PC-3 (cell line): ENCODE measurements at regions not wholly inside any gene's neighbourhood (a gene's known extent, or its start where the extent isn't known, plus 50 kb on each side); places are given as distances from the start of the nearest gene placed in this dataset.
"Not testable (repeated sequence)": the region's sequence is repeated elsewhere in the genome, so short reads cannot be mapped to it uniquely, and the experiment has no call there.

Source experiments
- ATAC-seq: fragments of 200-7000 bp; cut with Tn5 transposase; 2 replicates; pipeline ENCODE4 v1.9.1; 2020; ENCODE audit warnings: mild to moderate bottlenecking, moderate library complexity
- BruUV-seq: library from RNA; stranded (reverse); fragments of 400-500 nt; replicated peaks from 2 replicates; lab custom pipeline; 2021; lab: Mats Ljungman, UMichigan
- CTCF ChIA-PET: fragments of 300-600 bp; sonication (Branson Sonifier 250); formaldehyde crosslinking; loops from one replicate; lab custom pipeline; 2022; ENCODE audit warnings: antibody characterized with exemption; lab: Charles Lee
- POLR2A ChIA-PET: fragments of 300-600 bp; sonication (Branson Sonifier 250); formaldehyde crosslinking; loops from one replicate; lab custom pipeline; 2022; ENCODE audit warnings: antibody characterized with exemption; ENCODE audit not compliant: unreplicated experiment; lab: Charles Lee
- DNase-seq: peaks from one replicate; pipeline ENCODE4 v3.0.0-alpha.2; 2015
- H2AFZ ChIP-seq: fragments of 300-600 bp; sonication (generic); 2 replicates; pipeline ENCODE4 v1.6.0; 2016; ENCODE audit warnings: antibody characterized with exemption, low read length
- H3F3A ChIP-seq: fragments of 300-600 bp; sonication (generic); one replicate; pipeline ENCODE4 v1.6.0; 2017; ENCODE audit warnings: antibody characterized with exemption, low read length, control low read depth, mild to moderate bottlenecking; ENCODE audit not compliant: unreplicated experiment
- H3K27ac ChIP-seq: fragments of 300-600 bp; sonication (generic); 2 replicates; pipeline ENCODE4 v1.5.1; 2016; ENCODE audit warnings: mild to moderate bottlenecking, low read length
- H3K27me3 ChIP-seq: fragments of 300-600 bp; sonication (generic); 2 replicates; pipeline ENCODE4 v1.6.1; 2016; ENCODE audit warnings: low read length, mixed read lengths
- H3K36me3 ChIP-seq: fragments of 300-600 bp; sonication (generic); 2 replicates; pipeline ENCODE4 v1.6.1; 2016; ENCODE audit warnings: low read depth, mixed run types, low read length, mixed read lengths
- H3K4me1 ChIP-seq: fragments of 300-600 bp; sonication (generic); 2 replicates; pipeline ENCODE4 v1.5.1; 2016; ENCODE audit warnings: low read length; ENCODE audit not compliant: insufficient read depth
- H3K4me2 ChIP-seq: fragments of 300-600 bp; sonication (generic); 2 replicates; pipeline ENCODE4 v1.6.0; 2016; ENCODE audit warnings: low read length
- H3K4me3 ChIP-seq: fragments of 300-600 bp; sonication (generic); 2 replicates; pipeline ENCODE4 v1.5.1; 2016; ENCODE audit warnings: mild to moderate bottlenecking, low read length, mixed read lengths
- H3K79me2 ChIP-seq: fragments of 300-600 bp; sonication (generic); 2 replicates; pipeline ENCODE4 v1.6.1; 2017; ENCODE audit warnings: low read length, mixed read lengths
- H3K9ac ChIP-seq: fragments of 300-600 bp; sonication (generic); 2 replicates; pipeline ENCODE4 v1.6.0; 2016; ENCODE audit warnings: mild to moderate bottlenecking, low read length
- H3K9me2 ChIP-seq: fragments of 300-600 bp; sonication (generic); replicated peaks from 2 replicates; pipeline ENCODE4 v1.6.1; 2016; ENCODE audit warnings: mixed run types, low read length, mixed read lengths
- H3K9me3 ChIP-seq: fragments of 300-600 bp; sonication (generic); 2 replicates; pipeline ENCODE4 v1.6.1; 2016; ENCODE audit warnings: low read length, mixed read lengths
- H4K20me1 ChIP-seq: fragments of 300-600 bp; sonication (generic); 2 replicates; pipeline ENCODE4 v1.6.1; 2016; ENCODE audit warnings: low read length, mixed read lengths
- EZH2 ChIP-seq: fragments of 300-600 bp; sonication (generic); IDR thresholded peaks from one replicate; pipeline ENCODE4 v1.6.1; 2017; ENCODE audit warnings: antibody characterized with exemption, mild to moderate bottlenecking, low read length; ENCODE audit not compliant: unreplicated experiment
- EZH2phosphoT487 ChIP-seq: fragments of 300-600 bp; sonication (generic); IDR thresholded peaks from 2 replicates; pipeline ENCODE4 v1.6.1; 2018; ENCODE audit warnings: mild to moderate bottlenecking, antibody characterized with exemption, low read length, borderline replicate concordance
- intact Hi-C: fragments of 100-400 bp; cut with micrococcal nuclease; formaldehyde crosslinking; loops from 2 replicates; pipeline ENCODE4 v1.9.0; 2023
- TF ChIP-seq, protein P1 (sequence below): fragments of 300-600 bp; sonication (generic); conservative IDR thresholded peaks from 2 replicates; pipeline ENCODE4 v1.5.1; 2017; ENCODE audit warnings: antibody characterized with exemption, low read depth, mild to moderate bottlenecking, low read length

DNA sequence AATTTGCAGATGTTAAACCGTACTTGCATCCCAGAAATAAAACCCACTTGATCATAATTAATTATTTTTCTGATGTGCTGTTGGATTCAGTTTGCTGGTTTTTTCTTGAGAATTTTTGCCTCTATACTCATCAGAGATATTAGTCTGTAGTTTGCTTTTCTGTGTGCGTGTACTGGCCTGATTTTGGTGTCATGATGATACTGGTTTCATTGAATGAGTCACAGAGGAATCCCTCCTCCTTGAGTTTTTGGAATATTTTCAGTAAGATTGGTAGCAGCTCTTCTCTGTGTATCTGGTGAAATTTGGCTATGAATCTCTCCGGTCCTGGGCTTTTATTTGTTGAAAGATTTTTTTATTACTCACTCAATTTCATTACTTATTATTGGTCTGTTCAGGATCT lies 100.4 kb upstream of the PMCH start:
- no TSS peak for BruUV-seq
- no peak for ATAC-seq
- H3K4me1 ChIP-seq: no peaks in the 10 kb centered on the region
- no peak overlapping the region for H2AFZ ChIP-seq
- ChIA-PET POLR2A (no interaction called here), CTCF (no interaction called here)
- H3K36me3 ChIP-seq: no peaks in the 10 kb centered on the region
- intact Hi-C loops: no loop called here
- DNase-seq: no peak
- no peak for TF ChIP-seq EZH2
- H3F3A ChIP-seq: no peaks in the 10 kb centered on the region
- no peak overlapping the region for H3K4me3 ChIP-seq
- H3K9ac ChIP-seq: no peak overlapping the region
- 0 out of 2 replicates have a peak, but pooled peaks cover 6% of the 10 kb centered on the region for H3K9me3 ChIP-seq
- no peaks in the 10 kb centered on the region for H3K27me3 ChIP-seq
- no peaks in the 10 kb centered on the region for H3K79me2 ChIP-seq
- H3K9me2 ChIP-seq: no peaks in the 10 kb centered on the region
- H4K20me1 ChIP-seq: no peaks in the 10 kb centered on the region
- H3K27ac ChIP-seq: no peak overlapping the region
- H3K4me2 ChIP-seq: no peak overlapping the region

DNA sequence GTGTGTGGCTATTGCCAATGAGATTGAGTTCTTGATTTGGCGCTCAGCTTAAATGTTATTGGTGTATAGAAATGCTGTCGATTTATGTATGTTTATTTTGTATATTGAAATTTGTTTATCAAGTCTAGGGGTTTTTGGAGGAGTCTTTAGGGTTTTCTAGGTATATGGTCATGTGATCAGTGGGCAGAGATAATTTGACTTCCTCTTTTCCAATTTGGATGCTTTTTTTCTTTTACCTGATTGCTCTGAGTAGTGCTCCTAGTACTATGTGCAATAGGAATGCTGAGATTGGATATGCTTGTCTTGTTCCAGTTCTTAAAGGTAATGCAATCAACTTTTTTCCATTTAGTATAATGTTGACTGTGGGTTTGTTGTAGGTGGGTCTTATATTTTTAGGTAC lies 99.8 kb upstream of the PMCH start:
- ATAC-seq (no peak), DNase-seq (no peak)
- Histone ChIP-seq H3K4me1 (no peaks in the 10 kb centered on the region), H3K36me3 (no peaks in the 10 kb centered on the region), H2AFZ (no peak overlapping the region), H3K4me3 (no peak overlapping the region), H3K79me2 (no peaks in the 10 kb centered on the region), H3K4me2 (no peak overlapping the region), H3K27ac (no peak overlapping the region), H3K9ac (no peak overlapping the region), H3K9me2 (no peaks in the 10 kb centered on the region), H3K27me3 (no peaks in the 10 kb centered on the region), H4K20me1 (no peaks in the 10 kb centered on the region), H3F3A (no peaks in the 10 kb centered on the region), H3K9me3 (0 out of 2 replicates have a peak, but pooled peaks cover 6% of the 10 kb centered on the region)
- ChIA-PET CTCF (no interaction called here), POLR2A (no interaction called here)
- intact Hi-C loops: no loop called here
- no TSS peak for BruUV-seq
- TF ChIP-seq, protein P1, sequence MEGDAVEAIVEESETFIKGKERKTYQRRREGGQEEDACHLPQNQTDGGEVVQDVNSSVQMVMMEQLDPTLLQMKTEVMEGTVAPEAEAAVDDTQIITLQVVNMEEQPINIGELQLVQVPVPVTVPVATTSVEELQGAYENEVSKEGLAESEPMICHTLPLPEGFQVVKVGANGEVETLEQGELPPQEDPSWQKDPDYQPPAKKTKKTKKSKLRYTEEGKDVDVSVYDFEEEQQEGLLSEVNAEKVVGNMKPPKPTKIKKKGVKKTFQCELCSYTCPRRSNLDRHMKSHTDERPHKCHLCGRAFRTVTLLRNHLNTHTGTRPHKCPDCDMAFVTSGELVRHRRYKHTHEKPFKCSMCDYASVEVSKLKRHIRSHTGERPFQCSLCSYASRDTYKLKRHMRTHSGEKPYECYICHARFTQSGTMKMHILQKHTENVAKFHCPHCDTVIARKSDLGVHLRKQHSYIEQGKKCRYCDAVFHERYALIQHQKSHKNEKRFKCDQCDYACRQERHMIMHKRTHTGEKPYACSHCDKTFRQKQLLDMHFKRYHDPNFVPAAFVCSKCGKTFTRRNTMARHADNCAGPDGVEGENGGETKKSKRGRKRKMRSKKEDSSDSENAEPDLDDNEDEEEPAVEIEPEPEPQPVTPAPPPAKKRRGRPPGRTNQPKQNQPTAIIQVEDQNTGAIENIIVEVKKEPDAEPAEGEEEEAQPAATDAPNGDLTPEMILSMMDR: no peak
- TF ChIP-seq EZH2phosphoT487: no peak
- TF ChIP-seq EZH2: no peak

DNA sequence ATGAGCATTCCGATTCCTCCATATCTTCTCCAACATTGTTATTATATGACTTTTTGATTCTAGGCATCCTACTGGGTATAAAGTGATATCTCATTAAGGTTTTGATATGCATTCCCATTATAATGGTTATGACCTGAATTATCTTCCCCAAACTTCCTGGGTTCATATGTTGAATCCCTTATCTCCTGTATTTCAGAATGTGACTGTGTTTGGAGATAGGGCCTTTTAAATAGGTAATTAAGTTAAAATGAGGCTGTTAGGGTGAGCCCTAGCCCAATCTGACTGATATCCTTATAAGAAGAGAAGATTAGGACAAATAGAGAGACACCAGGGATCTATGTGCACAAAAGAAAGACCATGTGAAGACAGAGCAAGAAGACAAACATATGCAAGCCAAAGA lies 96.9 kb upstream of the PMCH start:
- no peaks in the 10 kb centered on the region for H4K20me1 ChIP-seq
- H2AFZ ChIP-seq: no peak overlapping the region
- no peak overlapping the region for H3K4me2 ChIP-seq
- no TSS peak for BruUV-seq
- no peak overlapping the region for H3K27ac ChIP-seq
- no peaks in the 10 kb centered on the region for H3K4me1 ChIP-seq
- TF ChIP-seq, protein P1: no peak
- no peak for TF ChIP-seq EZH2phosphoT487
- TF ChIP-seq EZH2: no peak
- no peak overlapping the region for H3K4me3 ChIP-seq
- no peaks in the 10 kb centered on the region for H3K9me2 ChIP-seq
- no peaks in the 10 kb centered on the region for H3K36me3 ChIP-seq
- CTCF ChIA-PET: no interaction called here
- H3K9me3 ChIP-seq: 0 out of 2 replicates have a peak, but pooled peaks cover 6% of the 10 kb centered on the region
- no peak for DNase-seq
- no peaks in the 10 kb centered on the region for H3K27me3 ChIP-seq
- intact Hi-C loops: no loop called here
- no peak overlapping the region for H3K9ac ChIP-seq
- no peaks in the 10 kb centered on the region for H3F3A ChIP-seq
- ATAC-seq: no peak
- POLR2A ChIA-PET: no interaction called here
- H3K79me2 ChIP-seq: no peaks in the 10 kb centered on the region

DNA sequence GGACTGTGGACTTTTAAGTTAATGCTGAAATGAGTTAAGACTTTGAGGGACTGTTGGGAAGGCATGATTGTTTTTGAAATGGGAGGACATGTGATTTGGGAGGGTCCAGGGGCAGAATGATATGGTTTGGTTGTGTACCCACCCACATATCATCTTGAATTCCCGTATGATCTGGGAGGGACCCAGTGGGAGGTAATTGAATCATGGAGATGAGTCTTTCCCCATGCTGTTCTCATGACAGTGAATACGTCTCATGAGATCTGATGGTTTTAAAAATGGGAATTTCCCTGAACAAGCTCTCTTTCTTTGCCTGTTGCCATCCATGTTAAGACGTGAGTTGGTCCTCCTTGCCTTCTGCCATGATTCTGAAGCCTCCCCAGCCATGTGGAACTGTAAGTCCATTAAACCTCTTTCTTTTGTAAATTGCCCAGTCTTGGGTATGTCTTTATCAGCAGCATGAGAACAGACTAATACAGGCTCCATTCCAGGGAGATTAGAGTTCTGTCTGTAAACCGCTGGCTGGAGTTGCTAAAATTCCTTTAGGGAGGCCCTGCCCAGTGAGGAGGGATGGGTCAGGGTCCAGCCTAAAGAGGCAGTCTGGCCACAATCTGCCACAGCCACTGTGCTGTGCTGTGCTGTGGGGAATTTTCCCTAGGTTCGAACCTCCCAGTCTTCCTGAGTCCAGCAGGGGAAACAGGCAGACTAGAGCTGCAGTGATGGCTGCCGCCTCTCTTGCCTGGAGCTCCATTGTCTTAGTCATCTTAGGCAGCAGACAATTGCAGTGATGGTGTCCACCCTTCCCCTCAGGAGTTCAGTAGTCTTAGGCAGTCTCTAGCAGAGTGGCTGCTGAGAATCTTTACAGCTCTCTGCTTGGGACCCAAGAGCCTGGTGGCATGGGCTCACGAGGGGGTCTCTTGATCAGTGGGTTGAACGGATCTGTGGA lies 94.1 kb upstream of the PMCH start:
- H3K4me2 ChIP-seq, DNase-seq, H3K9me2 ChIP-seq, intact Hi-C loops, BruUV-seq, ATAC-seq, H3F3A ChIP-seq, H3K9me3 ChIP-seq, CTCF ChIA-PET, H3K4me3 ChIP-seq, H2AFZ ChIP-seq, H3K79me2 ChIP-seq, H3K27ac ChIP-seq, H3K36me3 ChIP-seq, H3K4me1 ChIP-seq, H3K27me3 ChIP-seq, H3K9ac ChIP-seq, H4K20me1 ChIP-seq, POLR2A ChIA-PET: not testable (repeated sequence)

DNA sequence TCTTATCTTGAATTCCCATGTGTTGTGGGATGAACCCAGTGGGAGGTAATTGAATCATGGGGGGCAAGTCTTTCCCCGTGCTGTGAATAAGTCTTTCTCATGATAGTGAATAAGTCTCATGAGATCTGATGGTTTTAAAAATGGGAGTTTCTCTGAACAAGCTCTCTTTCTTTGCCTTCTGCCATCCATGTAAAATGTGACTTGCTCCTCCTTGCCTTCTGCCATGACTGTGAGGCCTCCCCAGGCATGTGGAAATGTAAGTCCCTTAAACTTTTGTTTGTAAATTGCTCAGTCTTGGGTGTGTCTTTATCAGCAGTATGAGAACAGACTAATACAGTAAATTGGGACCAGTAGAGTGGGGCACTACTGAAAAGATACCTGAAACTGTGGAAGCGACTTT lies 92.1 kb upstream of the PMCH start:
- DNase-seq, CTCF ChIA-PET, H3K27me3 ChIP-seq, POLR2A ChIA-PET, ATAC-seq, H3K9ac ChIP-seq, H3K79me2 ChIP-seq, intact Hi-C loops, H3K27ac ChIP-seq, H3K4me2 ChIP-seq, H4K20me1 ChIP-seq, H3K36me3 ChIP-seq, H3K9me2 ChIP-seq, BruUV-seq, H3K9me3 ChIP-seq, H3K4me3 ChIP-seq, H3K4me1 ChIP-seq, H3F3A ChIP-seq, H2AFZ ChIP-seq: not testable (repeated sequence)
